Activated effector memory CD4-positive, alpha-beta T cell treated with Interleukin-2 at 50 U/mL for 16 hours (primary cell): ENCODE measurements at regions not wholly inside any gene's neighbourhood (a gene's known extent, or its start where the extent isn't known, plus 50 kb on each side); places are given as distances from the start of the nearest gene placed in this dataset.
"Not testable (repeated sequence)": the region's sequence is repeated elsewhere in the genome, so short reads cannot be mapped to it uniquely, and the experiment has no call there.

Experiments used
- DNase-seq: peaks from one replicate; pipeline ENCODE4 v3.0.0-alpha.2; 2020

- DNase-seq, result no peak
Observed at GRCh38 chr1:228870041-228870713, 134.9 kb downstream of the RHOU start.

GRCh38 chr1:228871314-228872061 lies 136.2 kb downstream of the RHOU start:
- DNase-seq, result no peak

GRCh38 chr1:228872080-228872479 lies 136.8 kb downstream of the RHOU start:
- no peak for DNase-seq

- DNase-seq, result no peak
Observed at GRCh38 chr1:228873709-228874108, 138.4 kb downstream of the RHOU start.

- no peak for DNase-seq
Observed at GRCh38 chr1:228875741-228876140, 140.5 kb downstream of the RHOU start.

GRCh38 chr1:228876187-228876586 lies 140.9 kb downstream of the RHOU start:
- DNase-seq, result no peak

- DNase-seq, result no peak
Observed at GRCh38 chr1:228879164-228879563, 143.9 kb downstream of the RHOU start.

- DNase-seq, result no peak
Observed at GRCh38 chr1:228882041-228882770, 146.9 kb downstream of the RHOU start.

- DNase-seq, result no peak
Observed at GRCh38 chr1:228882771-228883450, 147.6 kb downstream of the RHOU start.

GRCh38 chr1:228883535-228883934 lies 148.3 kb downstream of the RHOU start:
- no peak for DNase-seq

- DNase-seq, result no peak
Observed at GRCh38 chr1:228884196-228884595, 148.9 kb downstream of the RHOU start.

- DNase-seq, result no peak
Observed at GRCh38 chr1:228884615-228885566, 149.6 kb downstream of the RHOU start.

GRCh38 chr1:228885845-228886244 lies 150.6 kb downstream of the RHOU start:
- no peak for DNase-seq

- no peak for DNase-seq
Observed at GRCh38 chr1:228887101-228887500, 151.8 kb downstream of the RHOU start.

GRCh38 chr1:228887960-228888359 lies 152.7 kb downstream of the RHOU start:
- DNase-seq, result no peak

- no peak for DNase-seq
Observed at GRCh38 chr1:228889289-228889688, 154.0 kb downstream of the RHOU start.

- DNase-seq, result no peak
Observed at GRCh38 chr1:228891272-228892034, 156.2 kb downstream of the RHOU start.

GRCh38 chr1:228892200-228892599 lies 156.9 kb downstream of the RHOU start:
- not testable (repeated sequence) for DNase-seq

- DNase-seq, result no peak
Observed at GRCh38 chr1:228894442-228894989, 159.2 kb downstream of the RHOU start.

GRCh38 chr1:228897901-228898300 lies 162.6 kb downstream of the RHOU start:
- DNase-seq, result no peak

- no peak for DNase-seq
Observed at GRCh38 chr1:228898582-228898992, 163.3 kb downstream of the RHOU start.
